HG02759 (cell line): ENCODE measurements at regions not wholly inside any gene's neighbourhood (a gene's known extent, or its start where the extent isn't known, plus 50 kb on each side); places are given as distances from the start of the nearest gene placed in this dataset.
"Not testable (repeated sequence)": the region's sequence is repeated elsewhere in the genome, so short reads cannot be mapped to it uniquely, and the experiment has no call there.

Experiments used
- ATAC-seq: cut with Tn5 transposase; IDR thresholded peaks from one replicate; pipeline ENCODE4 v1.9.1; 2021; ENCODE audit warnings: mild to moderate bottlenecking, moderate library complexity; ENCODE audit not compliant: unreplicated experiment

GRCh38 chr14:87640553-87640952, 352.4 kb downstream of the GALC start:
- ATAC-seq, result no peak

GRCh38 chr14:87638196-87638595, 354.8 kb downstream of the GALC start:
- ATAC-seq, result no peak

GRCh38 chr14:87635442-87635841, 357.5 kb downstream of the GALC start:
- no peak for ATAC-seq

GRCh38 chr14:87632796-87633195, 360.2 kb downstream of the GALC start:
- ATAC-seq, result no peak

- ATAC-seq, result no peak
Observed at GRCh38 chr14:87630846-87631245, 362.1 kb downstream of the GALC start.

- ATAC-seq, result no peak
Observed at GRCh38 chr14:87629788-87630187, 363.2 kb downstream of the GALC start.

GRCh38 chr14:87628780-87629179, 364.2 kb downstream of the GALC start:
- ATAC-seq, result no peak

- no peak for ATAC-seq
Observed at GRCh38 chr14:87628129-87628528, 364.9 kb downstream of the GALC start.

- no peak for ATAC-seq
Observed at GRCh38 chr14:87626266-87626665, 366.7 kb downstream of the GALC start.

GRCh38 chr14:87623616-87624015, 369.4 kb downstream of the GALC start:
- no peak for ATAC-seq

GRCh38 chr14:87617079-87617478, 375.9 kb downstream of the GALC start:
- ATAC-seq, result no peak

GRCh38 chr14:87615822-87616679, 376.9 kb downstream of the GALC start:
- peak; percentile 94 for ATAC-seq

- ATAC-seq, result no peak
Observed at GRCh38 chr14:87615047-87615446, 377.9 kb downstream of the GALC start.

- ATAC-seq, result no peak
Observed at GRCh38 chr14:87613881-87614280, 379.1 kb downstream of the GALC start.

GRCh38 chr14:87607056-87607455, 385.9 kb downstream of the GALC start:
- not testable (repeated sequence) for ATAC-seq

GRCh38 chr14:87601036-87601435, 391.9 kb downstream of the GALC start:
- no peak for ATAC-seq

GRCh38 chr14:87600240-87600639, 392.7 kb downstream of the GALC start:
- no peak for ATAC-seq

GRCh38 chr14:87581298-87581697, 411.7 kb downstream of the GALC start:
- no peak for ATAC-seq

- no peak for ATAC-seq
Observed at GRCh38 chr14:87579036-87579435, 413.9 kb downstream of the GALC start.

- no peak for ATAC-seq
Observed at GRCh38 chr14:87575378-87575777, 417.6 kb downstream of the GALC start.

- no peak for ATAC-seq
Observed at GRCh38 chr14:87573591-87573990, 419.4 kb downstream of the GALC start.

GRCh38 chr14:87567618-87568295, 425.2 kb downstream of the GALC start:
- ATAC-seq, result no peak
